ENCODE measurements at regions not wholly inside any gene's neighbourhood (a gene's known extent, or its start where the extent isn't known, plus 50 kb on each side); places are given as distances from the start of the nearest gene placed in this dataset.

GRCh38 chr12:125989696-125990095 lies 924.5 kb downstream of the AACS start:
- H3K27me3 ChIP-seq (ENCODE audit: insufficient read depth, low read length), result no peaks in the 10 kb centered on the region
- H3K4me2 ChIP-seq (ENCODE audit: insufficient read depth, low read length), result no peak overlapping the region
- no peaks in the 10 kb centered on the region for H3K4me1 ChIP-seq (ENCODE audit: insufficient read depth, low read length)
- H3K9me3 ChIP-seq (ENCODE audit: low read depth, low read length), result no peaks in the 10 kb centered on the region
- no peak overlapping the region for H3K27ac ChIP-seq (ENCODE audit: low read depth, low read length)
- H3K4me3 ChIP-seq (ENCODE audit: insufficient read depth, low read length), result no peak overlapping the region
- H4K20me1 ChIP-seq (ENCODE audit: insufficient read depth, low read length), result no peaks in the 10 kb centered on the region
- H2AFZ ChIP-seq (ENCODE audit: low read length), result no peak overlapping the region
- H3K36me3 ChIP-seq (ENCODE audit: insufficient read depth, low read length), result no peaks in the 10 kb centered on the region
- H3K79me2 ChIP-seq (ENCODE audit: insufficient read depth, low read length), result no peaks in the 10 kb centered on the region
- no peak for DNase-seq (ENCODE audit: insufficient read length, low spot score, missing footprints)
- TF ChIP-seq CTCF (IDR thresholded peaks at IDR 0.05; ENCODE audit: extremely low read depth, low read depth, low read length), result no peak

- no peaks in the 10 kb centered on the region for H3K36me3 ChIP-seq (ENCODE audit: insufficient read depth, low read length)
- TF ChIP-seq CTCF (IDR thresholded peaks at IDR 0.05; ENCODE audit: extremely low read depth, low read depth, low read length), result no peak
- DNase-seq (ENCODE audit: insufficient read length, low spot score, missing footprints), result no peak
- H3K27me3 ChIP-seq (ENCODE audit: insufficient read depth, low read length), result no peaks in the 10 kb centered on the region
- H3K79me2 ChIP-seq (ENCODE audit: insufficient read depth, low read length), result no peaks in the 10 kb centered on the region
- no peak overlapping the region for H2AFZ ChIP-seq (ENCODE audit: low read length)
- H3K4me1 ChIP-seq (ENCODE audit: insufficient read depth, low read length), result no peaks in the 10 kb centered on the region
- no peak overlapping the region for H3K4me3 ChIP-seq (ENCODE audit: insufficient read depth, low read length)
- no peaks in the 10 kb centered on the region for H3K9me3 ChIP-seq (ENCODE audit: low read depth, low read length)
- no peak overlapping the region for H3K4me2 ChIP-seq (ENCODE audit: insufficient read depth, low read length)
- H4K20me1 ChIP-seq (ENCODE audit: insufficient read depth, low read length), result no peaks in the 10 kb centered on the region
- H3K27ac ChIP-seq (ENCODE audit: low read depth, low read length), result no peak overlapping the region
These were observed 931.2 kb downstream of the AACS start for GRCh38 chr12:125996443-125996842.

- H3K79me2 ChIP-seq (ENCODE audit: insufficient read depth, low read length), result no peaks in the 10 kb centered on the region
- H3K27me3 ChIP-seq (ENCODE audit: insufficient read depth, low read length), result no peaks in the 10 kb centered on the region
- H2AFZ ChIP-seq (ENCODE audit: low read length), result no peak overlapping the region
- no peak for TF ChIP-seq CTCF (IDR thresholded peaks at IDR 0.05; ENCODE audit: extremely low read depth, low read depth, low read length)
- H3K27ac ChIP-seq (ENCODE audit: low read depth, low read length), result no peak overlapping the region
- no peak overlapping the region for H3K4me2 ChIP-seq (ENCODE audit: insufficient read depth, low read length)
- no peaks in the 10 kb centered on the region for H3K36me3 ChIP-seq (ENCODE audit: insufficient read depth, low read length)
- no peaks in the 10 kb centered on the region for H4K20me1 ChIP-seq (ENCODE audit: insufficient read depth, low read length)
- H3K4me3 ChIP-seq (ENCODE audit: insufficient read depth, low read length), result no peak overlapping the region
- DNase-seq (ENCODE audit: insufficient read length, low spot score, missing footprints), result no peak
- H3K9me3 ChIP-seq (ENCODE audit: low read depth, low read length), result no peaks in the 10 kb centered on the region
- no peaks in the 10 kb centered on the region for H3K4me1 ChIP-seq (ENCODE audit: insufficient read depth, low read length)
These were observed 934.4 kb downstream of the AACS start for GRCh38 chr12:125999628-126000027.

- Histone ChIP-seq H3K9me3 (ENCODE audit: low read depth, low read length) (no peaks in the 10 kb centered on the region), H2AFZ (ENCODE audit: low read length) (no peak overlapping the region), H3K4me1 (ENCODE audit: insufficient read depth, low read length) (no peaks in the 10 kb centered on the region), H3K4me2 (ENCODE audit: insufficient read depth, low read length) (no peak overlapping the region), H3K27ac (ENCODE audit: low read depth, low read length) (no peak overlapping the region), H3K36me3 (ENCODE audit: insufficient read depth, low read length) (no peaks in the 10 kb centered on the region), H3K79me2 (ENCODE audit: insufficient read depth, low read length) (no peaks in the 10 kb centered on the region), H4K20me1 (ENCODE audit: insufficient read depth, low read length) (no peaks in the 10 kb centered on the region), H3K4me3 (ENCODE audit: insufficient read depth, low read length) (no peak overlapping the region), H3K27me3 (ENCODE audit: insufficient read depth, low read length) (no peaks in the 10 kb centered on the region)
- no peak for DNase-seq (ENCODE audit: insufficient read length, low spot score, missing footprints)
- no peak for TF ChIP-seq CTCF (IDR thresholded peaks at IDR 0.05; ENCODE audit: extremely low read depth, low read depth, low read length)
These were observed 954.1 kb downstream of the AACS start for GRCh38 chr12:126019385-126019784.
